ENCODE measurements at regions not wholly inside any gene's neighbourhood (a gene's known extent, or its start where the extent isn't known, plus 50 kb on each side); places are given as distances from the start of the nearest gene placed in this dataset.

DNA sequence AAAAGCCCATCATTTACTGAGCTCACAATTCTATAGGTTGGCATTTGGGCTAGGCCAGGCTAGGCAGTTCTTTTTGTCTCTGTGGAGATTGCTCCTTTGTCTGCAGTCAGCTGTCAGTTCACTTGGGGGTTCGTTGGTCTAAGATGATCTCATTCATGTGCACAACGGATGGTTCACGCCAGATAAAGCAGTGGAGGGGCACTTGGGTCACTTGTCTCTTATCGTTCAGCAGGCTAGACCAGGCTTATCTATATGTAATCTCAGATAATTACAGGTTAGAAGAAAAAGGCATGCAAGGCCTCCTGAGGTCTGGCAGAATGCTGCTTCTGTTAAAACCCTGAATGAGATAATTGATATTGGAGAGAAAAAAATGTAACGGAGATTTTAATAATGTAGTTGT, 119.0 kb upstream of the ATP2B1 start:
- DNase-seq: no peak
- Histone ChIP-seq H3K27ac (ENCODE audit: low read length) (no peak overlapping the region), H3K9me3 (replicated peaks; ENCODE audit: insufficient read depth, low read length) (no peaks in the 10 kb centered on the region), H3K36me3 (replicated peaks; ENCODE audit: insufficient read depth, low read length) (no peaks in the 10 kb centered on the region), H2AFZ (ENCODE audit: low read length) (no peak overlapping the region), H3K79me2 (ENCODE audit: low read length) (no peaks in the 10 kb centered on the region), H3K4me1 (ENCODE audit: low read length) (no peaks in the 10 kb centered on the region), H4K20me1 (ENCODE audit: insufficient read depth, low read length) (no peaks in the 10 kb centered on the region), H3K4me2 (ENCODE audit: low read depth, low read length) (no peak overlapping the region), H3K9ac (ENCODE audit: low read length) (no peak overlapping the region), H3F3A (ENCODE audit: insufficient read depth, low read length) (no peaks in the 10 kb centered on the region), H3K27me3 (replicated peaks; ENCODE audit: insufficient read depth, low read length) (no peaks in the 10 kb centered on the region), H3K9me2 (replicated peaks; ENCODE audit: insufficient read depth, low read length) (no peaks in the 10 kb centered on the region), H3K4me3 (ENCODE audit: low read length) (no peak overlapping the region)
- TF ChIP-seq, protein P1, sequence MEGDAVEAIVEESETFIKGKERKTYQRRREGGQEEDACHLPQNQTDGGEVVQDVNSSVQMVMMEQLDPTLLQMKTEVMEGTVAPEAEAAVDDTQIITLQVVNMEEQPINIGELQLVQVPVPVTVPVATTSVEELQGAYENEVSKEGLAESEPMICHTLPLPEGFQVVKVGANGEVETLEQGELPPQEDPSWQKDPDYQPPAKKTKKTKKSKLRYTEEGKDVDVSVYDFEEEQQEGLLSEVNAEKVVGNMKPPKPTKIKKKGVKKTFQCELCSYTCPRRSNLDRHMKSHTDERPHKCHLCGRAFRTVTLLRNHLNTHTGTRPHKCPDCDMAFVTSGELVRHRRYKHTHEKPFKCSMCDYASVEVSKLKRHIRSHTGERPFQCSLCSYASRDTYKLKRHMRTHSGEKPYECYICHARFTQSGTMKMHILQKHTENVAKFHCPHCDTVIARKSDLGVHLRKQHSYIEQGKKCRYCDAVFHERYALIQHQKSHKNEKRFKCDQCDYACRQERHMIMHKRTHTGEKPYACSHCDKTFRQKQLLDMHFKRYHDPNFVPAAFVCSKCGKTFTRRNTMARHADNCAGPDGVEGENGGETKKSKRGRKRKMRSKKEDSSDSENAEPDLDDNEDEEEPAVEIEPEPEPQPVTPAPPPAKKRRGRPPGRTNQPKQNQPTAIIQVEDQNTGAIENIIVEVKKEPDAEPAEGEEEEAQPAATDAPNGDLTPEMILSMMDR (IDR thresholded peaks at IDR 0.05; ENCODE audit: low read length): no peak
- TF ChIP-seq EZH2 (optimal IDR thresholded peaks at IDR 0.05; ENCODE audit: low read depth, low read length) (no peak), EZH2phosphoT487 (IDR thresholded peaks at IDR 0.05; ENCODE audit: low read length) (no peak)

GRCh38 chr12:89826468-89826867, 117.8 kb upstream of the ATP2B1 start:
- Histone ChIP-seq H3K9me2 (replicated peaks; ENCODE audit: insufficient read depth, low read length) (no peaks in the 10 kb centered on the region), H3K36me3 (replicated peaks; ENCODE audit: insufficient read depth, low read length) (no peaks in the 10 kb centered on the region), H3F3A (ENCODE audit: insufficient read depth, low read length) (no peaks in the 10 kb centered on the region), H3K79me2 (ENCODE audit: low read length) (no peaks in the 10 kb centered on the region), H3K27ac (ENCODE audit: low read length) (no peak overlapping the region), H3K4me1 (ENCODE audit: low read length) (no peaks in the 10 kb centered on the region), H3K27me3 (replicated peaks; ENCODE audit: insufficient read depth, low read length) (no peaks in the 10 kb centered on the region), H2AFZ (ENCODE audit: low read length) (no peak overlapping the region), H3K4me2 (ENCODE audit: low read depth, low read length) (no peak overlapping the region), H4K20me1 (ENCODE audit: insufficient read depth, low read length) (no peaks in the 10 kb centered on the region), H3K9ac (ENCODE audit: low read length) (no peak overlapping the region), H3K4me3 (ENCODE audit: low read length) (no peak overlapping the region), H3K9me3 (replicated peaks; ENCODE audit: insufficient read depth, low read length) (no peaks in the 10 kb centered on the region)
- TF ChIP-seq EZH2phosphoT487 (IDR thresholded peaks at IDR 0.05; ENCODE audit: low read length) (no peak), EZH2 (optimal IDR thresholded peaks at IDR 0.05; ENCODE audit: low read depth, low read length) (no peak)
- no peak for DNase-seq

- no peaks in the 10 kb centered on the region for H3K79me2 ChIP-seq (ENCODE audit: low read length)
These were observed 117.2 kb upstream of the ATP2B1 start for GRCh38 chr12:89825591-89826449.

More at GRCh38 chr12:89825591-89826449, 117.2 kb upstream of the ATP2B1 start:
- H3K9ac ChIP-seq (ENCODE audit: low read length): no peak overlapping the region
- no peaks in the 10 kb centered on the region for H3K4me1 ChIP-seq (ENCODE audit: low read length)
- H3K4me2 ChIP-seq (ENCODE audit: low read depth, low read length): no peak overlapping the region
- TF ChIP-seq, protein P1 (IDR thresholded peaks at IDR 0.05; ENCODE audit: low read length): no peak
- TF ChIP-seq EZH2 (optimal IDR thresholded peaks at IDR 0.05; ENCODE audit: low read depth, low read length) (no peak), EZH2phosphoT487 (IDR thresholded peaks at IDR 0.05; ENCODE audit: low read length) (no peak)
- H4K20me1 ChIP-seq (ENCODE audit: insufficient read depth, low read length): no peaks in the 10 kb centered on the region
- H3F3A ChIP-seq (ENCODE audit: insufficient read depth, low read length): no peaks in the 10 kb centered on the region
- H3K9me2 ChIP-seq (replicated peaks; ENCODE audit: insufficient read depth, low read length): no peaks in the 10 kb centered on the region
- H3K27ac ChIP-seq (ENCODE audit: low read length): no peak overlapping the region
- H3K4me3 ChIP-seq (ENCODE audit: low read length): no peak overlapping the region
- no peaks in the 10 kb centered on the region for H3K27me3 ChIP-seq (replicated peaks; ENCODE audit: insufficient read depth, low read length)
- no peak overlapping the region for H2AFZ ChIP-seq (ENCODE audit: low read length)
- DNase-seq: no peak
- H3K36me3 ChIP-seq (replicated peaks; ENCODE audit: insufficient read depth, low read length): no peaks in the 10 kb centered on the region
- H3K9me3 ChIP-seq (replicated peaks; ENCODE audit: insufficient read depth, low read length): no peaks in the 10 kb centered on the region
